ENCODE measurements at regions not wholly inside any gene's neighbourhood (a gene's known extent, or its start where the extent isn't known, plus 50 kb on each side); places are given as distances from the start of the nearest gene placed in this dataset.

GRCh38 chr10:31709028-31709427 is 219.6 kb downstream of the ARHGAP12 start:
- no peak for DNase-seq (ENCODE audit: low read depth)
- Histone ChIP-seq H3K27me3 (ENCODE audit: control insufficient read depth, insufficient read depth, low read length) (no peaks in the 10 kb centered on the region), H3K36me3 (ENCODE audit: control insufficient read depth, insufficient read depth, low read length) (no peaks in the 10 kb centered on the region), H3K4me3 (ENCODE audit: low read depth, low read length) (no peak overlapping the region)
- TF ChIP-seq CTCF (IDR thresholded peaks at IDR 0.05; ENCODE audit: insufficient read depth, low read length, poor library complexity, severe bottlenecking), result no peak

- no peak for DNase-seq (ENCODE audit: low read depth)
- Histone ChIP-seq H3K36me3 (ENCODE audit: control insufficient read depth, insufficient read depth, low read length) (no peaks in the 10 kb centered on the region), H3K27me3 (ENCODE audit: control insufficient read depth, insufficient read depth, low read length) (no peaks in the 10 kb centered on the region), H3K4me3 (ENCODE audit: low read depth, low read length) (no peak overlapping the region)
- no peak for TF ChIP-seq CTCF (IDR thresholded peaks at IDR 0.05; ENCODE audit: insufficient read depth, low read length, poor library complexity, severe bottlenecking)
Observed at GRCh38 chr10:31708474-31708873, 220.2 kb downstream of the ARHGAP12 start.

GRCh38 chr10:31708046-31708445 is 220.6 kb downstream of the ARHGAP12 start:
- TF ChIP-seq CTCF (IDR thresholded peaks at IDR 0.05; ENCODE audit: insufficient read depth, low read length, poor library complexity, severe bottlenecking), result no peak
- no peaks in the 10 kb centered on the region for H3K36me3 ChIP-seq (ENCODE audit: control insufficient read depth, insufficient read depth, low read length)
- DNase-seq (ENCODE audit: low read depth), result no peak
- no peaks in the 10 kb centered on the region for H3K27me3 ChIP-seq (ENCODE audit: control insufficient read depth, insufficient read depth, low read length)
- no peak overlapping the region for H3K4me3 ChIP-seq (ENCODE audit: low read depth, low read length)

- no peak overlapping the region for H3K4me3 ChIP-seq (ENCODE audit: low read depth, low read length)
- TF ChIP-seq CTCF (IDR thresholded peaks at IDR 0.05; ENCODE audit: insufficient read depth, low read length, poor library complexity, severe bottlenecking), result no peak
- H3K36me3 ChIP-seq (ENCODE audit: control insufficient read depth, insufficient read depth, low read length), result no peaks in the 10 kb centered on the region
- H3K27me3 ChIP-seq (ENCODE audit: control insufficient read depth, insufficient read depth, low read length), result no peaks in the 10 kb centered on the region
- DNase-seq (ENCODE audit: low read depth), result peak; percentile 37
Observed at GRCh38 chr10:31707093-31708039, 221.3 kb downstream of the ARHGAP12 start.

GRCh38 chr10:31706464-31707092 is 222.1 kb downstream of the ARHGAP12 start:
- no peaks in the 10 kb centered on the region for H3K36me3 ChIP-seq (ENCODE audit: control insufficient read depth, insufficient read depth, low read length)
- H3K27me3 ChIP-seq (ENCODE audit: control insufficient read depth, insufficient read depth, low read length), result no peaks in the 10 kb centered on the region
- DNase-seq (ENCODE audit: low read depth), result no peak
- no peak overlapping the region for H3K4me3 ChIP-seq (ENCODE audit: low read depth, low read length)
- TF ChIP-seq CTCF (IDR thresholded peaks at IDR 0.05; ENCODE audit: insufficient read depth, low read length, poor library complexity, severe bottlenecking), result no peak

Measured in kidney epithelial cell (primary cell).